T-cell (primary cell): ENCODE measurements at regions not wholly inside any gene's neighbourhood (a gene's known extent, or its start where the extent isn't known, plus 50 kb on each side); places are given as distances from the start of the nearest gene placed in this dataset.

ENCODE experiments used
- ATAC-seq, 4 experiments: fragments of 200-7000 bp in 3 of 4; fragments of 150-1000 bp in 1 of 4; cut with Tn5 transposase; replicated peaks in 1 of 4; 1 replicate in 3 of 4; 2 replicates in 1 of 4; pipeline ENCODE4 v1.10.0; 2021; ENCODE audit warnings: moderate library complexity in 3 of 4, mild to moderate bottlenecking in 2 of 4, moderate number of reproducible peaks in 1 of 4
- CTCF ChIA-PET, 2 donors: fragments of 300-600 bp; sonication (Branson Sonifier 250); formaldehyde crosslinking; loops; one replicate each; lab custom pipeline; 2022; ENCODE audit warnings: antibody characterized with exemption in 2 of 2; lab: Charles Lee
- POLR2A ChIA-PET, 2 donors: fragments of 300-600 bp; sonication (Branson Sonifier 250); formaldehyde crosslinking; loops; one replicate each; lab custom pipeline; 2022; ENCODE audit warnings: antibody characterized with exemption in 2 of 2; lab: Charles Lee
- DNase-seq, 35 experiments: peaks; one replicate each; pipeline versions ENCODE4 v3.0.0 to v3.0.0-alpha.2; 2013 to 2023
- H3K27ac ChIP-seq: one replicate; pipeline ENCODE4 v1.5.1; 2013; ENCODE audit warnings: low read length
- H3K27me3 ChIP-seq, 2 experiments: replicated peaks in 1 of 2; 1 replicate in 1 of 2; 2 replicates in 1 of 2; pipeline versions ENCODE4 v1.6.1 to v1.7.0; 2013; ENCODE audit warnings: low read length in 1 of 2, mixed read lengths in 1 of 2; ENCODE audit not compliant: control insufficient read depth in 2 of 2, insufficient read depth in 2 of 2; ENCODE audit errors: extremely low read depth in 1 of 2
- H3K36me3 ChIP-seq, 2 donors: 1 replicate in 1 of 2; 2 replicates in 1 of 2; pipeline versions ENCODE4 v1.6.1 to v1.7.0; 2013; ENCODE audit warnings: low read length in 1 of 2; ENCODE audit not compliant: control insufficient read depth in 2 of 2, insufficient read depth in 1 of 2; ENCODE audit errors: extremely low read depth in 1 of 2
- H3K4me1 ChIP-seq, 2 experiments: 1 replicate in 1 of 2; 2 replicates in 1 of 2; pipeline versions ENCODE4 v1.6.1 to v1.7.0; 2013; ENCODE audit warnings: low read length in 2 of 2, mixed read lengths in 1 of 2; ENCODE audit not compliant: insufficient read depth in 2 of 2, control insufficient read depth in 1 of 2; ENCODE audit errors: extremely low read depth in 1 of 2
- H3K4me3 ChIP-seq, 2 donors: 1 replicate in 1 of 2; 2 replicates in 1 of 2; pipeline versions ENCODE4 v1.5.1 to v1.7.0; 2013; ENCODE audit warnings: mild to moderate bottlenecking in 2 of 2, low read length in 1 of 2, moderate library complexity in 1 of 2; ENCODE audit not compliant: control insufficient read depth in 1 of 2; ENCODE audit errors: extremely low read depth in 1 of 2
- H3K9me3 ChIP-seq: 2 replicates; pipeline ENCODE4 v1.7.0; 2013
- H3K27ac Mint-ChIP-seq, 2 donors: one replicate each; pipeline ENCODE4 v1.8.0; 2020 to 2021; ENCODE audit warnings: mild to moderate bottlenecking in 2 of 2, mixed read lengths in 2 of 2
- H3K27me3 Mint-ChIP-seq, 2 donors: one replicate each; pipeline ENCODE4 v1.8.0; 2021 to 2022; ENCODE audit warnings: mixed read lengths in 2 of 2
- H3K36me3 Mint-ChIP-seq: one replicate; pipeline ENCODE4 v1.8.0; 2021; ENCODE audit warnings: mixed read lengths
- H3K4me1 Mint-ChIP-seq, 3 donors: one replicate each; pipeline ENCODE4 v1.8.0; 2020 to 2022; ENCODE audit warnings: mixed read lengths in 3 of 3, mild to moderate bottlenecking in 1 of 3
- H3K4me3 Mint-ChIP-seq, 3 donors: one replicate each; pipeline ENCODE4 v1.8.0; 2020 to 2022; ENCODE audit warnings: mild to moderate bottlenecking in 3 of 3, mixed read lengths in 3 of 3, moderate library complexity in 3 of 3
- H3K9me3 Mint-ChIP-seq, 3 donors: one replicate each; pipeline ENCODE4 v1.8.0; 2020 to 2022; ENCODE audit warnings: mixed read lengths in 3 of 3
- WGBS: methylation state at CpG from one replicate; pipeline ENCODE4 v1.1.5; 2013; ENCODE audit warnings: missing lambda C conversion rate; ENCODE audit not compliant: insufficient coverage; 5-methylcytosine and 5-hydroxymethylcytosine counted together

DNA sequence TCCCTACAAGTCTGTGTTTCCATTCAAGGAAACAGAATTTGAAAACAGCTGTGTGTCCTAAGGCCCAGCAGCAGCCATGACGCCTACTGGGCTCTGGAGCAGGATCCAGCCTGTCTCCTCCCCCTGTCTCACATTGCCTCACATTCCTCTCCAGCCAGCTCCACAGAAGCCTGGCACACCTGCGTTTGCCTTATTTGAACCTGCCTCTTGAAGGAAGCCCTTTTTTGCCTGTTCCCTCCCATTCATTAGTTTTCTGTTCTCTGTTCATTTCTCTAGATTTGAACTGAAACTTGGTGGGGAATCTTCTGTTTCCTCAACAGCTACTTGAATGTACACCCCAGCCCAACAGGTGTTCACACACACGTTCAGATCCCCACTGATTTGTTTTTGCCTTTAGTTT is 890.5 kb downstream of the TUSC7 start:
- CTCF ChIA-PET: interaction anchor here in 1 of 2 donors (0.7 kb wide), 1 partner anchor 136 kb away, joined by 3 read pairs; no protein-coding TSS in a partner anchor
- H3K27ac Mint-ChIP-seq: no peak overlapping the region
- ATAC-seq: no peak

GRCh38 chr3:117600666-117601065 is 891.1 kb downstream of the TUSC7 start:
- Histone ChIP-seq H3K27me3 (no peaks in the 10 kb centered on the region), H3K27ac (no peak overlapping the region), H3K4me1 (no peaks in the 10 kb centered on the region), H3K4me3 (no peak overlapping the region), H3K9me3 (no peaks in the 10 kb centered on the region), H3K36me3 (no peaks in the 10 kb centered on the region)
- Mint-ChIP-seq H3K27ac (no peak overlapping the region), H3K4me1 (no peaks in the 10 kb centered on the region), H3K4me3 (no peak overlapping the region), H3K27me3 (no peaks in the 10 kb centered on the region), H3K9me3 (peaks cover 0 to 8% (median 8%) of the 10 kb centered on the region in 3 donors), H3K36me3 (no peaks in the 10 kb centered on the region)
- WGBS: no CpG with 5 or more reads among the region's 4 CpGs
- ChIA-PET CTCF (no interaction called here), POLR2A (no interaction called here)
- ATAC-seq: no peak
- DNase-seq: no peak

More for the DNA sequence above, 890.5 kb downstream of the TUSC7 start:
- Histone ChIP-seq H3K9me3 (no peaks in the 10 kb centered on the region), H3K27me3 (no peaks in the 10 kb centered on the region), H3K4me1 (no peaks in the 10 kb centered on the region), H3K27ac (no peak overlapping the region), H3K36me3 (no peaks in the 10 kb centered on the region), H3K4me3 (no peak overlapping the region)
- H3K4me3 Mint-ChIP-seq: no peak overlapping the region
- no peaks in the 10 kb centered on the region for H3K27me3 Mint-ChIP-seq
- WGBS: 67% methylated on average over 1 of the region's 3 CpGs
- H3K4me1 Mint-ChIP-seq: no peaks in the 10 kb centered on the region
- POLR2A ChIA-PET: no interaction called here
- H3K9me3 Mint-ChIP-seq: peaks cover 0 to 8% (median 8%) of the 10 kb centered on the region in 3 donors
- no peak for DNase-seq
- no peaks in the 10 kb centered on the region for H3K36me3 Mint-ChIP-seq

DNA sequence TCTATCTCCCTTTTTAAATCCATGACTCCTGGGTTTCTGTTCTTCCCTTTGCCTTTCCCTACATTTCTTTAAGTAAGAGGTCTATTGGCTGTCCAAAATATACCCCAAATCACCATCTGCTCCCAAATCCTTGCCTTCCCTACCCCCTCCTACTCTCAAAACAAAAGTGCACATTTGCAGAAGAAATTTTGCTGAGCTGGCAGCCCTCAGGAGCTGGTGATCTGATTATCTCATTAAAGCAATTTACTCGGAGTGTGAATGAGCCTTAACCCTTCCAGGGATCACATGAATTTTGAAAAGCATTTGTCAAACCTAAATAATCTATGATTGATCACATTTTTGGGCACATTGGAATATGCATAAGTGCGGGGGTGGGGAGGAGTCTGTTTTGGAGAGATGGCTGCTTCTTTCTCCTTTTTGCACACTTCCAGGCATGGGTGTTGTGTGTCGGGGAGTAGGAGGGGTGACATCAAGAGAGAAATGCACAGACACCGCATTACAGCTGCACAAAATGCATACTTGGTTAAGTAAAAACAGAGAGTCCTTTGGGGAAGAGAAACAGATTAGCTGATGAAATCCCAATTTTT is 892.6 kb downstream of the TUSC7 start:
- H3K4me1 Mint-ChIP-seq: no peaks in the 10 kb centered on the region
- Histone ChIP-seq H3K27ac (no peak overlapping the region), H3K4me1 (no peaks in the 10 kb centered on the region), H3K27me3 (no peaks in the 10 kb centered on the region), H3K4me3 (no peak overlapping the region), H3K36me3 (no peaks in the 10 kb centered on the region), H3K9me3 (no peaks in the 10 kb centered on the region)
- no peak for DNase-seq
- H3K36me3 Mint-ChIP-seq: no peaks in the 10 kb centered on the region
- no peaks in the 10 kb centered on the region for H3K27me3 Mint-ChIP-seq
- POLR2A ChIA-PET: no interaction called here
- no peak overlapping the region for H3K27ac Mint-ChIP-seq
- no CpG with 5 or more reads among the region's 4 CpGs for WGBS
- H3K9me3 Mint-ChIP-seq: peaks cover 0 to 8% (median 8%) of the 10 kb centered on the region in 3 donors
- no peak for ATAC-seq
- CTCF ChIA-PET: no interaction called here
- no peak overlapping the region for H3K4me3 Mint-ChIP-seq

- no peaks in the 10 kb centered on the region for H3K4me1 Mint-ChIP-seq
- Histone ChIP-seq H3K9me3 (no peaks in the 10 kb centered on the region), H3K27ac (no peak overlapping the region), H3K36me3 (no peaks in the 10 kb centered on the region), H3K4me3 (no peak overlapping the region), H3K27me3 (no peaks in the 10 kb centered on the region), H3K4me1 (no peaks in the 10 kb centered on the region)
- H3K9me3 Mint-ChIP-seq: peaks cover 2 to 8% (median 8%) of the 10 kb centered on the region in 3 donors
- no peak for DNase-seq
- no peak overlapping the region for H3K4me3 Mint-ChIP-seq
- ChIA-PET POLR2A (no interaction called here), CTCF (no interaction called here)
- H3K27me3 Mint-ChIP-seq: no peaks in the 10 kb centered on the region
- ATAC-seq: no peak
- 0% methylated on average over 1 of the region's 3 CpGs for WGBS
- H3K27ac Mint-ChIP-seq: no peak overlapping the region
- H3K36me3 Mint-ChIP-seq: no peaks in the 10 kb centered on the region
Observed at GRCh38 chr3:117603097-117603496, 893.5 kb downstream of the TUSC7 start.

DNA sequence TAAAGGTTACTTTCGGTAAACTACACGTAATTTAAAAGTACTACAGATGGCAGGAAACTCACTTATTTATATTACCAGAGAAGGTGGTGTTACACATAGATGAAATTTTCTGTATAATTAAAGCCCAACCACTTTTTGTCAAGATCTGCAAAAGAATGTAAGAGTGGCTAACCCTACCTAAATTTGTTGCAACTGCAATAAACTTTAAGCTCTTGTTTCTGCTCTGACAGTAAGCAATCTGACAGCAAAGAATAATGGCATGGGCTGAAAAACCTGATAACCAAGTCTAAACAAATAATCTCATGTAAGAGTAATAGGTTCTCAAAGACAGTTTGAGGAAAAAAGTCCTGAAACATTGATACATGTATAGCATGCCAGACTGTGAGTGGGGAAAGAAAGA is 897.3 kb downstream of the TUSC7 start:
- ATAC-seq (no peak), DNase-seq (no peak)
- Mint-ChIP-seq H3K27ac (no peak overlapping the region), H3K36me3 (no peaks in the 10 kb centered on the region), H3K9me3 (peaks cover 7 to 15% (median 14%) of the 10 kb centered on the region in 3 donors), H3K4me3 (no peak overlapping the region), H3K27me3 (no peaks in the 10 kb centered on the region), H3K4me1 (no peaks in the 10 kb centered on the region)
- Histone ChIP-seq H3K4me1 (no peaks in the 10 kb centered on the region), H3K27me3 (no peaks in the 10 kb centered on the region), H3K4me3 (no peak overlapping the region), H3K36me3 (no peaks in the 10 kb centered on the region), H3K27ac (no peak overlapping the region), H3K9me3 (no peaks in the 10 kb centered on the region)
- no CpG with 5 or more reads among the region's 2 CpGs for WGBS
- ChIA-PET CTCF (no interaction called here), POLR2A (no interaction called here)

DNA sequence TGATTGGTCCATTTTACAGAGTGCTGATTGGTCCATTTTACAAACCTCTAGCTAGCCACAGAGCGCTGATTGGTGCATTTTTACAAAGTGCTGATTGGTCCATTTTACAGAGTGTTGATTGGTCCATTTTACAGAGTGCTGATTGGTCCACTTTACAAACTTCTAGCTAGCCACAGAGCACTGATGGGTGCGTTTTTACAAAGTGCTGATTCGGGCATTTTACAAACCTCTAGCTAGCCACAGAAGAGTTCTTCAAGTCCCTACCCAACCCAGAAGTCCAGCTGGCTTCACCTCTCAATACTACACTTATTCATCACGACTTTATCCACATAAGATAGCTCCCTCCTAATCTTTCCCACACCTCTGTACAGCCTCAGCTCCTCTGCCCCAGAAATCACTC is 899.8 kb downstream of the TUSC7 start:
- H3K4me1 ChIP-seq: no peaks in the 10 kb centered on the region
- Mint-ChIP-seq H3K27me3 (no peaks in the 10 kb centered on the region), H3K27ac (no peak overlapping the region), H3K4me3 (no peak overlapping the region), H3K36me3 (no peaks in the 10 kb centered on the region), H3K4me1 (no peaks in the 10 kb centered on the region), H3K9me3 (peaks cover 7 to 16% (median 15%) of the 10 kb centered on the region in 3 donors)
- H3K4me3 ChIP-seq: no peak overlapping the region
- no peaks in the 10 kb centered on the region for H3K9me3 ChIP-seq
- 84% methylated on average over 2 of the region's 4 CpGs for whole genome bisulfite sequencing
- DNase-seq (no peak), ATAC-seq (no peak)
- no peaks in the 10 kb centered on the region for H3K27me3 ChIP-seq
- H3K27ac ChIP-seq: no peak overlapping the region
- CTCF ChIA-PET: no interaction called here
- no peaks in the 10 kb centered on the region for H3K36me3 ChIP-seq
- POLR2A ChIA-PET: no interaction called here

DNA sequence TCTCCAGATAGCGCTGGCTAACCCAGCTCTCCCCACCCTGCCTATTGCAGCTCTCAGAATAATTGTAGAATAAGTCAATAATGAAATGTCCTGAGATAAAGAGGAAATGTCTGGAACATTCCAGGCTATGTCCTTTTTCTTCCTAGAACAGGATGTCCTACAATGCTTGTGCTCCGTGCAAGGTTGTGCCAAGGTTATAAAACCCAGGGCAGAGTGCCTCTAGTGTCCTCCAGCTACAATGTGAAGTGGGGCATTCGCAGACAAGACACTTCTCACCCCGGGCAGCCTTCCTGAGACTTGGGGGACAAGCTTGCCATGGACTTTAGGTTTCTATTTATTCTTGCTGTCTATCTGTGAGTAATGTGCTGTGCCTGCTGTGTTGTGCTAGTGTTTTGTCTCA is 900.6 kb downstream of the TUSC7 start:
- Mint-ChIP-seq H3K9me3 (peaks cover 7 to 17% (median 15%) of the 10 kb centered on the region in 3 donors), H3K27me3 (no peaks in the 10 kb centered on the region), H3K27ac (no peak overlapping the region), H3K4me3 (no peak overlapping the region), H3K36me3 (no peaks in the 10 kb centered on the region), H3K4me1 (no peaks in the 10 kb centered on the region)
- WGBS: no CpG with 5 or more reads among the region's 4 CpGs
- POLR2A ChIA-PET: no interaction called here
- Histone ChIP-seq H3K4me3 (no peak overlapping the region), H3K4me1 (no peaks in the 10 kb centered on the region), H3K9me3 (no peaks in the 10 kb centered on the region), H3K27me3 (no peaks in the 10 kb centered on the region), H3K27ac (no peak overlapping the region), H3K36me3 (no peaks in the 10 kb centered on the region)
- CTCF ChIA-PET: no interaction called here
- no peak for ATAC-seq
- DNase-seq: no peak
